ENCODE measurements at regions not wholly inside any gene's neighbourhood (a gene's known extent, or its start where the extent isn't known, plus 50 kb on each side); places are given as distances from the start of the nearest gene placed in this dataset.
A peak's percentile ranks its signal among the peaks of the same experiment; 100 is the strongest.

DNA sequence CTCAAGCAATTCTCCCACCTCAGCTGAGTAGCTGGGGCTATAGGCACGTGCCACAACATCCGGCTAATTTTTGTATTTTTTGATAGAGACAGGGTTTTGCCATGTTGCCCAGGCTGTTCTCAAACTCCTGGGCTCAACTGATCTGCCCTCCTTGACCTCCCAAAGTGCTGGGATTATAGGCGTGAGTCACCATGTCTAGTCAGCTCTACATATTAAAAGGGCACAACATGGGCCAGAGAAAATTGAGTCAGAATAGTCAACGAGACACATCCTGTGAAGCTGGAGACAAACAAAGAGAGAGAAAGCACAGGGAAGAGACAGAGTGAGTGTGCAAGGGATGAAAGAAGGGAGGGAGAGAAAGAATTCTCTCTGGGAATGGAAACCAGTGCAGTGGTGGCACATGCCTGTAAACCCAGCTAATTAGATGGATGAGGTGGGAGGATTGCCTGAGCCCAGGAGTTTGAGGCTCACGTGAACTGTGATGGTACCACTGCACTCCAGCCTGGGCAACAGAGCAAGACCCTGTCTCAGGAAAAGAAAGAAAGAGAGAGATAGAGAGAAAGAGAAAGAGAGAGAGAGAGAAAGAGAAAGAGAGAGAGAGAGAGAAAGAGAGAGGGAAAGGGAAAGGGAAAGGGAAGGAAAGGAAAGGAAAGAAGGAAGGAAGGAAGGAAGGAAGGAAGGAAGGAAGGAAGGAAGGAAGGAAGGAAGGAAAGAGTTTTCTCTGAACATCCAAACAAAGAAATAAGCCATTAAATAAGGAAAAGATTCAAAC lies 107.2 kb upstream of the SLC25A36 start:
- peaks cover 6% of the 10 kb centered on the region for H3K27me3 ChIP-seq
- H3K36me3 ChIP-seq (replicated peaks in 1 of 2), result no peaks in the 10 kb centered on the region
- H3K27ac ChIP-seq, result no peak overlapping the region
- DNase-seq, result peak in 1 of 7 donors; percentile 17
- H3K9me3 ChIP-seq (replicated peaks in 1 of 3), result no peaks in the 10 kb centered on the region
- no peak for TF ChIP-seq POLR2A (IDR thresholded peaks at IDR 0.05)
- TF ChIP-seq, protein P1, sequence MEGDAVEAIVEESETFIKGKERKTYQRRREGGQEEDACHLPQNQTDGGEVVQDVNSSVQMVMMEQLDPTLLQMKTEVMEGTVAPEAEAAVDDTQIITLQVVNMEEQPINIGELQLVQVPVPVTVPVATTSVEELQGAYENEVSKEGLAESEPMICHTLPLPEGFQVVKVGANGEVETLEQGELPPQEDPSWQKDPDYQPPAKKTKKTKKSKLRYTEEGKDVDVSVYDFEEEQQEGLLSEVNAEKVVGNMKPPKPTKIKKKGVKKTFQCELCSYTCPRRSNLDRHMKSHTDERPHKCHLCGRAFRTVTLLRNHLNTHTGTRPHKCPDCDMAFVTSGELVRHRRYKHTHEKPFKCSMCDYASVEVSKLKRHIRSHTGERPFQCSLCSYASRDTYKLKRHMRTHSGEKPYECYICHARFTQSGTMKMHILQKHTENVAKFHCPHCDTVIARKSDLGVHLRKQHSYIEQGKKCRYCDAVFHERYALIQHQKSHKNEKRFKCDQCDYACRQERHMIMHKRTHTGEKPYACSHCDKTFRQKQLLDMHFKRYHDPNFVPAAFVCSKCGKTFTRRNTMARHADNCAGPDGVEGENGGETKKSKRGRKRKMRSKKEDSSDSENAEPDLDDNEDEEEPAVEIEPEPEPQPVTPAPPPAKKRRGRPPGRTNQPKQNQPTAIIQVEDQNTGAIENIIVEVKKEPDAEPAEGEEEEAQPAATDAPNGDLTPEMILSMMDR (IDR thresholded peaks at IDR 0.05), result no peak
- intact Hi-C loops (cut with DNase I), result no loop called here
- no peak overlapping the region for H3K4me3 ChIP-seq
- WGBS, 4 donors, result 57 to 68% (median 64%) methylated on average over 5 of the region's 5 CpGs
- no peaks in the 10 kb centered on the region for H3K4me1 ChIP-seq (replicated peaks in 1 of 2)

DNA sequence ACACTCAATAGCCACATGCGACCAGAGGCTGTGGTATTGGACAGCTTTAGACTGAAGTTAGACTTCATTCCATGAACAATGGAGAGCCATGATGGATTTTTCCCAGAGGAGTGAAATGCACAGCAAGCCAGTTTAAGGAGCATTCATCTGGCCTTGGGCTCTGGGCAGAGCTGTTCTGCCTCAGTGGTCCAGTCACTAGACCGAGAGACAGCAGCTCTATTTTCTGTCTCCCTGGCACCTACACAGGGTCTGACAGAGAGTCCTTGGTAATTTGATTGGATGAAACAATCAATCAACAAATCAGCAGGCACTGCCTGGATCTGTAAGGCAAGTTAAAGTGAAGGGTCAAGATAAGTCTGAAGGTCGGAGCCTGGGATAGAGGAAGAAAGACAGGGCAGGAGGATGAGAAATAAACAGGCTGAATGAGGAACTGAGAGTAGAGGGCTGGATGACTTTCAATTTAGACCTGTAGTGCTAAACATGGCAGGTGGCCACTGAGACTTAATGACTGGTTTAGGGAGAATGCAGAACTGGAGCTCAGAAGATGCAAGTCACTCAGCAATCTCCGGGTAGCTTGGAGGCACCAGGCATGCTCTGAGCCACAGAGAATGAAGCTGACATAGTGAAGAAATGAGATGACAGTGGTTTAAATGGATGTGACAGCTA lies 98.5 kb upstream of the SLC25A36 start:
- H3K27me3 ChIP-seq, result no peaks in the 10 kb centered on the region
- peaks cover 0 to 7% of the 10 kb centered on the region in 2 donors for H3K4me1 ChIP-seq (replicated peaks in 1 of 2)
- H3K27ac ChIP-seq, result no peak overlapping the region
- no peak for DNase-seq
- WGBS, 4 donors, result 68 to 77% (median 77%) methylated on average over 4 of the region's 4 CpGs
- intact Hi-C loops (cut with DNase I), result no loop called here
- TF ChIP-seq, protein P1 (IDR thresholded peaks at IDR 0.05), result no peak
- TF ChIP-seq POLR2A (IDR thresholded peaks at IDR 0.05), result no peak
- H3K4me3 ChIP-seq, result no peak overlapping the region
- no peaks in the 10 kb centered on the region for H3K36me3 ChIP-seq (replicated peaks in 1 of 2)
- no peaks in the 10 kb centered on the region for H3K9me3 ChIP-seq (replicated peaks in 1 of 3)

DNA sequence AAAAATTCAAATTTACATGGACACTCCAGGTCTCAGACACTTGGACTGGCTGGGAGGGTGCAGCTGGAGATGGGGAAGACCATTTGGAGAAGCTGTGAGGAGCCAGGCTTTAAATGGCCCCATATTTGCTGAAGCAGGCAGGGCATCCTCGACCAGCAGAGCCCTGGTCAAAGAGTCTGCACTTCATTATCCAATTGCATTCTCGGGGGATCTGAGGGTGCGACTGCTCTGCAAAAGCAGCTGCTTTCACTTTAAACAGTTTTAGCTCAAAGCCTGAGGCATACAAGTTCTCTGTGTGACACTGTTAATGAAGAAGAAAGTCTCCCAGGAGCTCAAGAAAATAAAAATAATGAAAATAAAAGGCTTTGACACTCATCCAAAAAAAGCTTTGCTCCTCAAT lies 98.0 kb upstream of the SLC25A36 start:
- DNase-seq, result no peak
- WGBS, 4 donors, result 50 to 69% (median 62%) methylated on average over 3 of the region's 3 CpGs
- H3K4me1 ChIP-seq (replicated peaks in 1 of 2), result peaks cover 0 to 7% of the 10 kb centered on the region in 2 donors
- no peaks in the 10 kb centered on the region for H3K27me3 ChIP-seq
- no peaks in the 10 kb centered on the region for H3K9me3 ChIP-seq (replicated peaks in 1 of 3)
- H3K27ac ChIP-seq, result no peak overlapping the region
- intact Hi-C loops (cut with DNase I), result no loop called here
- TF ChIP-seq POLR2A (IDR thresholded peaks at IDR 0.05), result no peak
- TF ChIP-seq, protein P1 (IDR thresholded peaks at IDR 0.05), result no peak
- no peak overlapping the region for H3K4me3 ChIP-seq
- H3K36me3 ChIP-seq (replicated peaks in 1 of 2), result no peaks in the 10 kb centered on the region

DNA sequence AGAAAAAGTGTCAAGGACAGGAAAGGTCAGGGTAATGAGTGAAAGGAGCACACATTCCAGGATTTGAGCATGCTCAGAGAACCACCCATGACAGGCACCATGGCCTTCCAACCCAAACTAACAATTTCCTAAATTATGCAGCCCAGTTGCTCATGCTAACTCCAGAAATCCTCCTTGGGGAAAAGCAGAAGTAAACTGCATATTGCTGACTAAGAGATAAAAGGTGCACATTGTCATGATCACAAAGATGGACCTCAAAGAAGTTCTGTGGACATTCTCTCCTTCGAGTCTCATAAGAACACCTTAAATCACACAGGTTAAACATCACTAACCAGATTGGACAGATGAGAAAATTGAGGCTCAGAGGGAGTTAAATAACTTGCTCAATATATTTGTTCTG lies 97.6 kb upstream of the SLC25A36 start:
- TF ChIP-seq, protein P1 (IDR thresholded peaks at IDR 0.05), result no peak
- TF ChIP-seq POLR2A (IDR thresholded peaks at IDR 0.05), result no peak
- H3K4me1 ChIP-seq (replicated peaks in 1 of 2), result peaks cover 0 to 7% of the 10 kb centered on the region in 2 donors
- 73 to 90% (median 84%) methylated on average over 1 of the region's 1 CpG for WGBS, 4 donors
- H3K36me3 ChIP-seq (replicated peaks in 1 of 2), result no peaks in the 10 kb centered on the region
- intact Hi-C loops (cut with DNase I), result no loop called here
- no peak overlapping the region for H3K27ac ChIP-seq
- H3K27me3 ChIP-seq, result no peaks in the 10 kb centered on the region
- H3K9me3 ChIP-seq (replicated peaks in 1 of 3), result no peaks in the 10 kb centered on the region
- H3K4me3 ChIP-seq, result no peak overlapping the region
- no peak for DNase-seq
